ENCODE measurements at regions not wholly inside any gene's neighbourhood (a gene's known extent, or its start where the extent isn't known, plus 50 kb on each side); places are given as distances from the start of the nearest gene placed in this dataset.
A peak's percentile ranks its signal among the peaks of the same experiment; 100 is the strongest.

GRCh38 chr1:60390593-60391282, 317.2 kb upstream of the C1orf87 start:
- no peaks in the 10 kb centered on the region for H3K36me3 ChIP-seq
- no peak for DNase-seq
- no peaks in the 10 kb centered on the region for H3K9me3 ChIP-seq
- no peak for TF ChIP-seq CTCF (IDR thresholded peaks at IDR 0.05; ENCODE audit: low read depth, low read length)
- H3K27me3 ChIP-seq: no peaks in the 10 kb centered on the region
- no peak overlapping the region for H3K4me3 ChIP-seq (ENCODE audit: low read depth, low read length)
- H3K4me1 ChIP-seq: no peaks in the 10 kb centered on the region

GRCh38 chr1:60388092-60388987, 314.8 kb upstream of the C1orf87 start:
- H3K4me1 ChIP-seq: no peaks in the 10 kb centered on the region
- H3K27me3 ChIP-seq: no peaks in the 10 kb centered on the region
- no peaks in the 10 kb centered on the region for H3K9me3 ChIP-seq
- TF ChIP-seq CTCF (IDR thresholded peaks at IDR 0.05; ENCODE audit: low read depth, low read length): no peak
- no peaks in the 10 kb centered on the region for H3K36me3 ChIP-seq
- peak; percentile 19 for DNase-seq
- H3K4me3 ChIP-seq (ENCODE audit: low read depth, low read length): no peak overlapping the region

GRCh38 chr1:60387175-60387574, 313.6 kb upstream of the C1orf87 start:
- H3K36me3 ChIP-seq: no peaks in the 10 kb centered on the region
- no peak for TF ChIP-seq CTCF (IDR thresholded peaks at IDR 0.05; ENCODE audit: low read depth, low read length)
- no peaks in the 10 kb centered on the region for H3K4me1 ChIP-seq
- no peak for DNase-seq
- no peaks in the 10 kb centered on the region for H3K27me3 ChIP-seq
- H3K9me3 ChIP-seq: no peaks in the 10 kb centered on the region
- no peak overlapping the region for H3K4me3 ChIP-seq (ENCODE audit: low read depth, low read length)

GRCh38 chr1:60386249-60386648, 312.7 kb upstream of the C1orf87 start:
- no peak for DNase-seq
- Histone ChIP-seq H3K4me3 (ENCODE audit: low read depth, low read length) (no peak overlapping the region), H3K27me3 (no peaks in the 10 kb centered on the region), H3K9me3 (no peaks in the 10 kb centered on the region), H3K4me1 (no peaks in the 10 kb centered on the region), H3K36me3 (no peaks in the 10 kb centered on the region)
- TF ChIP-seq CTCF (IDR thresholded peaks at IDR 0.05; ENCODE audit: low read depth, low read length): no peak

- Histone ChIP-seq H3K4me3 (ENCODE audit: low read depth, low read length) (no peak overlapping the region), H3K9me3 (no peaks in the 10 kb centered on the region), H3K4me1 (no peaks in the 10 kb centered on the region), H3K36me3 (no peaks in the 10 kb centered on the region), H3K27me3 (no peaks in the 10 kb centered on the region)
- no peak for TF ChIP-seq CTCF (IDR thresholded peaks at IDR 0.05; ENCODE audit: low read depth, low read length)
- DNase-seq: no peak
Observed at GRCh38 chr1:60376196-60376595, 302.6 kb upstream of the C1orf87 start.

- H3K27me3 ChIP-seq: no peaks in the 10 kb centered on the region
- H3K36me3 ChIP-seq: no peaks in the 10 kb centered on the region
- no peaks in the 10 kb centered on the region for H3K4me1 ChIP-seq
- TF ChIP-seq CTCF (IDR thresholded peaks at IDR 0.05; ENCODE audit: low read depth, low read length): no peak
- no peak overlapping the region for H3K4me3 ChIP-seq (ENCODE audit: low read depth, low read length)
- no peaks in the 10 kb centered on the region for H3K9me3 ChIP-seq
- no peak for DNase-seq
Observed at GRCh38 chr1:60374537-60374936, 301.0 kb upstream of the C1orf87 start.
